ENCODE measurements at regions not wholly inside any gene's neighbourhood (a gene's known extent, or its start where the extent isn't known, plus 50 kb on each side); places are given as distances from the start of the nearest gene placed in this dataset.

DNA sequence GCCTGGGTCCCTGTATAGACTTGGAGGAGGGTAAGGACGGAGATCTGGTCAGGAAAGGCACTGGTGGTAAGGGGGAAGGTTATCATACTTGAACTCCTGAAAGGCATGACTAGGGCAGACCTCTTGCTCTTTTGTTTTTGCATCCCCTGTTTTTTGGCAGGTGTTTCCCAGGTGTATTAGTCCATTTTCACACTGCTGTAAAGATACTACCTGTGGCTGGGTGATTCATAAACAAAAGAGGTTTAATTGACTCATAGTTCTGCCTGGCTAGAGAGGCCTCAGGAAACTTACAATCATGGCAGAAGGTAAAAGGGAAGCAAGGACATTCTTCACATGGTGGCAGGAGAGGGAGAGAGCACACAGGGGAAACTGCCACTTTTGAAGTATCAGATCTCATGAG is 57.2 kb upstream of the APOBEC4 start:
- TF ChIP-seq POLR2A (IDR thresholded peaks at IDR 0.05) = no peak
- TF ChIP-seq, protein P1, sequence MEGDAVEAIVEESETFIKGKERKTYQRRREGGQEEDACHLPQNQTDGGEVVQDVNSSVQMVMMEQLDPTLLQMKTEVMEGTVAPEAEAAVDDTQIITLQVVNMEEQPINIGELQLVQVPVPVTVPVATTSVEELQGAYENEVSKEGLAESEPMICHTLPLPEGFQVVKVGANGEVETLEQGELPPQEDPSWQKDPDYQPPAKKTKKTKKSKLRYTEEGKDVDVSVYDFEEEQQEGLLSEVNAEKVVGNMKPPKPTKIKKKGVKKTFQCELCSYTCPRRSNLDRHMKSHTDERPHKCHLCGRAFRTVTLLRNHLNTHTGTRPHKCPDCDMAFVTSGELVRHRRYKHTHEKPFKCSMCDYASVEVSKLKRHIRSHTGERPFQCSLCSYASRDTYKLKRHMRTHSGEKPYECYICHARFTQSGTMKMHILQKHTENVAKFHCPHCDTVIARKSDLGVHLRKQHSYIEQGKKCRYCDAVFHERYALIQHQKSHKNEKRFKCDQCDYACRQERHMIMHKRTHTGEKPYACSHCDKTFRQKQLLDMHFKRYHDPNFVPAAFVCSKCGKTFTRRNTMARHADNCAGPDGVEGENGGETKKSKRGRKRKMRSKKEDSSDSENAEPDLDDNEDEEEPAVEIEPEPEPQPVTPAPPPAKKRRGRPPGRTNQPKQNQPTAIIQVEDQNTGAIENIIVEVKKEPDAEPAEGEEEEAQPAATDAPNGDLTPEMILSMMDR (IDR thresholded peaks at IDR 0.05) = no peak

Data from lower leg skin (tissue), 3 donors.